Osteocyte (in vitro differentiated cells): ENCODE measurements at regions not wholly inside any gene's neighbourhood (a gene's known extent, or its start where the extent isn't known, plus 50 kb on each side); places are given as distances from the start of the nearest gene placed in this dataset.

Source experiments
- DNase-seq: peaks from one replicate; pipeline ENCODE4 v3.0.0; 2021; ENCODE audit warnings: mixed read lengths; ENCODE audit not compliant: unreplicated experiment; ENCODE audit errors: extremely low spot score
- H3K27ac Mint-ChIP-seq: one replicate; pipeline ENCODE4 v1.8.0; 2021; ENCODE audit warnings: mild to moderate bottlenecking, mixed read lengths; ENCODE audit not compliant: unreplicated experiment
- H3K27me3 Mint-ChIP-seq: one replicate; pipeline ENCODE4 v1.8.0; 2021; ENCODE audit warnings: mixed read lengths; ENCODE audit not compliant: unreplicated experiment
- H3K36me3 Mint-ChIP-seq: one replicate; pipeline ENCODE4 v1.8.0; 2021; ENCODE audit warnings: mixed read lengths; ENCODE audit not compliant: unreplicated experiment
- H3K4me1 Mint-ChIP-seq: one replicate; pipeline ENCODE4 v1.8.0; 2021; ENCODE audit warnings: mixed read lengths; ENCODE audit not compliant: unreplicated experiment
- H3K4me3 Mint-ChIP-seq: one replicate; pipeline ENCODE4 v1.8.0; 2021; ENCODE audit warnings: mild to moderate bottlenecking, moderate library complexity, mixed read lengths; ENCODE audit not compliant: unreplicated experiment
- H3K9me3 Mint-ChIP-seq: one replicate; pipeline ENCODE4 v1.8.0; 2021; ENCODE audit warnings: mixed read lengths; ENCODE audit not compliant: unreplicated experiment
- CTCF ChIP-seq: fragments of 200-600 bp; sonication (generic); IDR thresholded peaks from 2 replicates; pipeline ENCODE4 v1.5.0; 2021; ENCODE audit warnings: antibody characterized with exemption, mild to moderate bottlenecking, moderate library complexity

GRCh38 chr4:175560604-175561003 lies 251.5 kb downstream of the GPM6A start:
- no peak for DNase-seq
- Mint-ChIP-seq H3K4me1 (no peaks in the 10 kb centered on the region), H3K27me3 (peaks cover 56% of the 10 kb centered on the region), H3K36me3 (no peaks in the 10 kb centered on the region), H3K27ac (no peak overlapping the region), H3K9me3 (no peaks in the 10 kb centered on the region), H3K4me3 (no peak overlapping the region)
- peak; percentile 68 for TF ChIP-seq CTCF

GRCh38 chr4:175561696-175562095 lies 250.4 kb downstream of the GPM6A start:
- Mint-ChIP-seq H3K27me3 (peaks cover 54% of the 10 kb centered on the region), H3K27ac (no peak overlapping the region), H3K9me3 (no peaks in the 10 kb centered on the region), H3K4me3 (no peak overlapping the region), H3K4me1 (no peaks in the 10 kb centered on the region), H3K36me3 (no peaks in the 10 kb centered on the region)
- DNase-seq: no peak
- TF ChIP-seq CTCF: no peak

GRCh38 chr4:175562111-175562510 lies 250.0 kb downstream of the GPM6A start:
- Mint-ChIP-seq H3K4me1 (no peaks in the 10 kb centered on the region), H3K9me3 (no peaks in the 10 kb centered on the region), H3K4me3 (no peak overlapping the region), H3K36me3 (no peaks in the 10 kb centered on the region), H3K27ac (no peak overlapping the region), H3K27me3 (peaks cover 58% of the 10 kb centered on the region)
- DNase-seq: no peak
- no peak for TF ChIP-seq CTCF

GRCh38 chr4:175562542-175562941 lies 249.5 kb downstream of the GPM6A start:
- Mint-ChIP-seq H3K9me3 (no peaks in the 10 kb centered on the region), H3K27me3 (peaks cover 62% of the 10 kb centered on the region), H3K4me3 (no peak overlapping the region), H3K27ac (no peak overlapping the region), H3K4me1 (no peaks in the 10 kb centered on the region), H3K36me3 (no peaks in the 10 kb centered on the region)
- no peak for DNase-seq
- no peak for TF ChIP-seq CTCF
